H1 (cell line): ENCODE measurements at regions not wholly inside any gene's neighbourhood (a gene's known extent, or its start where the extent isn't known, plus 50 kb on each side); places are given as distances from the start of the nearest gene placed in this dataset.

Source experiments
- CBX8 ChIP-seq: fragments of 300-800, 300-1000 bp; sonication (generic); IDR thresholded peaks from 2 replicates; pipeline ENCODE4 v1.7.1; 2016; ENCODE audit warnings: low read depth, low read length, borderline replicate concordance
- E2F6 ChIP-seq: IDR thresholded peaks from 2 replicates; pipeline ENCODE4 v1.6.1; 2012; ENCODE audit warnings: inconsistent platforms
- JUND ChIP-seq: IDR thresholded peaks from 2 replicates; pipeline ENCODE4 v1.6.1; 2011; ENCODE audit warnings: mild to moderate bottlenecking, improper control_type of control experiment, low read length
- NANOG ChIP-seq: IDR thresholded peaks from 2 replicates; pipeline ENCODE4 v1.6.1; 2011; ENCODE audit warnings: low read length, low read depth, mild to moderate bottlenecking, inconsistent platforms; ENCODE audit not compliant: insufficient read depth, poor library complexity, severe bottlenecking
- SRF ChIP-seq: IDR thresholded peaks from 2 replicates; pipeline ENCODE4 v1.6.1; 2011; ENCODE audit warnings: mild to moderate bottlenecking, low read depth, low read length, moderate library complexity
- SUZ12 ChIP-seq: fragments of 200-600 bp; sonication (generic); IDR thresholded peaks from 2 replicates; pipeline ENCODE4 v1.6.1; 2012; ENCODE audit warnings: mild to moderate bottlenecking, inconsistent platforms, low read length, moderate library complexity, mixed read lengths
- TEAD4 ChIP-seq: IDR thresholded peaks from 2 replicates; pipeline ENCODE4 v1.6.1; 2012; ENCODE audit warnings: low read depth, low read length, inconsistent platforms, mixed read lengths

GRCh38 chr6:10081957-10082356 is 332.9 kb downstream of the TFAP2A start (continued):
- TF ChIP-seq JUND: no peak
- no peak for TF ChIP-seq E2F6
- TF ChIP-seq SRF: no peak
- no peak for TF ChIP-seq TEAD4
- no peak for TF ChIP-seq NANOG
- TF ChIP-seq SUZ12: no peak
- TF ChIP-seq CBX8: no peak
